GM13976 (cell line): ENCODE measurements at regions not wholly inside any gene's neighbourhood (a gene's known extent, or its start where the extent isn't known, plus 50 kb on each side); places are given as distances from the start of the nearest gene placed in this dataset.
"Not testable (repeated sequence)": the region's sequence is repeated elsewhere in the genome, so short reads cannot be mapped to it uniquely, and the experiment has no call there.

Source experiments
- DNase-seq: peaks from one replicate; pipeline ENCODE4 v3.0.0; 2012; ENCODE audit warnings: low spot score
- CTCF ChIP-seq: IDR thresholded peaks from 2 replicates; pipeline ENCODE4 v1.5.1; 2012; ENCODE audit warnings: borderline replicate concordance, mild to moderate bottlenecking; ENCODE audit not compliant: insufficient read depth; ENCODE audit errors: extremely low read depth, missing control alignments, control extremely low read depth
- in situ Hi-C: fragments of 300-500 bp; cut with MboI; formaldehyde crosslinking; loops from one replicate; pipeline ENCODE4 v1.12.0; 2022; ENCODE audit warnings: low sequenced_read_pairs, mixed read lengths, inconsistent platforms; ENCODE audit not compliant: unreplicated experiment

- DNase-seq: no peak
- TF ChIP-seq CTCF: no peak
- in situ Hi-C loops: no loop called here
Observed at GRCh38 chr11:22930816-22931594, 70.7 kb upstream of the CCDC179 start.

GRCh38 chr11:22938691-22939090 lies 78.4 kb upstream of the CCDC179 start:
- no peak for TF ChIP-seq CTCF
- no peak for DNase-seq
- in situ Hi-C loops: no loop called here

- in situ Hi-C loops, DNase-seq: not testable (repeated sequence)
Observed at GRCh38 chr11:22941544-22941943, 81.3 kb upstream of the CCDC179 start.

- in situ Hi-C loops: no loop called here
- no peak for DNase-seq
- TF ChIP-seq CTCF: no peak
Observed at GRCh38 chr11:22957786-22958185, 97.5 kb upstream of the CCDC179 start.

GRCh38 chr11:22974251-22974650 lies 114.0 kb upstream of the CCDC179 start:
- no peak for TF ChIP-seq CTCF
- in situ Hi-C loops: no loop called here

GRCh38 chr11:22976146-22976545 lies 115.9 kb upstream of the CCDC179 start:
- TF ChIP-seq CTCF: no peak
- in situ Hi-C loops: no loop called here
- no peak for DNase-seq

More at GRCh38 chr11:22974251-22974650, 114.0 kb upstream of the CCDC179 start:
- no peak for DNase-seq

- in situ Hi-C loops: no loop called here
- DNase-seq: no peak
- TF ChIP-seq CTCF: no peak
Observed at GRCh38 chr11:22982903-22983302, 122.6 kb upstream of the CCDC179 start.
